Suprapubic skin (tissue), 4 donors: ENCODE measurements at regions not wholly inside any gene's neighbourhood (a gene's known extent, or its start where the extent isn't known, plus 50 kb on each side); places are given as distances from the start of the nearest gene placed in this dataset.

Experiments used
- CTCF ChIP-seq, 2 donors: fragments of 200-600 bp in 1 of 2; fragments of 450-650 bp in 1 of 2; sonication (generic) in 1 of 2; IDR thresholded peaks; one replicate each; pipeline ENCODE4 v1.5.1; 2016 to 2019; ENCODE audit warnings: antibody characterized with exemption in 2 of 2, mild to moderate bottlenecking in 1 of 2, moderate library complexity in 1 of 2
- EP300 ChIP-seq: sonication (generic); formaldehyde crosslinking; IDR thresholded peaks from one replicate; pipeline ENCODE4 v1.6.1; 2017; ENCODE audit warnings: antibody characterized with exemption
- POLR2A ChIP-seq, 2 donors: fragments of 450-650 bp; IDR thresholded peaks; one replicate each; pipeline ENCODE4 v1.6.1; 2017; ENCODE audit warnings: antibody characterized with exemption in 2 of 2, mild to moderate bottlenecking in 2 of 2, moderate library complexity in 2 of 2
- POLR2AphosphoS5 ChIP-seq, 3 donors: sonication (generic); formaldehyde crosslinking; IDR thresholded peaks; one replicate each; pipeline ENCODE4 v1.6.1; 2017; ENCODE audit warnings: antibody characterized with exemption in 3 of 3

- TF ChIP-seq POLR2A (IDR thresholded peaks at IDR 0.05) (no peak), CTCF (IDR thresholded peaks at IDR 0.05) (no peak), POLR2AphosphoS5 (IDR thresholded peaks at IDR 0.05) (no peak), EP300 (no peak)
Observed at GRCh38 chr13:90519157-90519556, 828.3 kb upstream of the MIR17HG start.
